HG03135 (cell line): ENCODE measurements at regions not wholly inside any gene's neighbourhood (a gene's known extent, or its start where the extent isn't known, plus 50 kb on each side); places are given as distances from the start of the nearest gene placed in this dataset.

Experiments
- ATAC-seq: cut with Tn5 transposase; IDR thresholded peaks from one replicate; pipeline ENCODE4 v1.9.1; 2021; ENCODE audit warnings: mild to moderate bottlenecking, moderate library complexity; ENCODE audit not compliant: unreplicated experiment

- ATAC-seq = no peak
These were observed 210.1 kb upstream of the MAF start for GRCh38 chr16:79810449-79811189.

DNA sequence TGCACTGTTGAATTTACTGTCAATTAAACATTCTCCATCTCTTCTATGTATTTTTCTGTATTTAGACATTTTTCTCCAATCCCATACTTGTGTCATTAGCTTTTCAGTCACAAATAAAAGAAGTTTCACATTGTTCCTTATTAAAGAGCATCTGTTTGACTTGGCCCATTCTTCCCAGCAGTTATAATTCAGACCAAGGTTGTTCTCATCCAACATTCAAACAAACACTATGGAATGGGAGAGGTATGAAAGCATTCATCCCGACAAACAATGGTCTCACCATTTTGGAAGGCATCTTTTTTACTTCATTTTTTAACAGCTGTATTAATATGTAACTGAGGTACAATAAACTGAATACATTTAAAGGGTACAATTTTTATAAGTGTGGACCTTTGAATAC lies 208.8 kb upstream of the MAF start:
- no peak for ATAC-seq

- no peak for ATAC-seq
These were observed 208.2 kb upstream of the MAF start for GRCh38 chr16:79808731-79809130.

DNA sequence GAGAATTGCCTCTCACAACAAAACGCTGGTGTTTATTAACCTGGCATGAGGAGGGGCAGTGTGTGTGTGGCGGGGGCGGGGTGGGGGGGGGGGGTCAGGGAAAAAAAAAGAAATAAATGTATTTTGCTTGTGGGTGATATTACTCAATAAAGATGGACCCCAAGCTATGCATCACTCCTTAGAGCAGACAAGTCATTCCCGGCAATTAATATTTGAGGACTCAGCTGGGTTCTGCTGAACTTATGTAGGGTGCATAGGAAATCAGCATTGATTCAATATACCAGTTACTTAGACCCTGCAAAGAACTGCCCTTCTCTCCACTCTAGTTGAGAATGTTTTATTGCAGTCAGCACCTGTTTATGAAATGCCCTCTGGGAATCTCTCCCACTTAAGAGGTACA lies 206.2 kb upstream of the MAF start:
- no peak for ATAC-seq

- ATAC-seq = no peak
These were observed 205.1 kb upstream of the MAF start for GRCh38 chr16:79805621-79806020.

DNA sequence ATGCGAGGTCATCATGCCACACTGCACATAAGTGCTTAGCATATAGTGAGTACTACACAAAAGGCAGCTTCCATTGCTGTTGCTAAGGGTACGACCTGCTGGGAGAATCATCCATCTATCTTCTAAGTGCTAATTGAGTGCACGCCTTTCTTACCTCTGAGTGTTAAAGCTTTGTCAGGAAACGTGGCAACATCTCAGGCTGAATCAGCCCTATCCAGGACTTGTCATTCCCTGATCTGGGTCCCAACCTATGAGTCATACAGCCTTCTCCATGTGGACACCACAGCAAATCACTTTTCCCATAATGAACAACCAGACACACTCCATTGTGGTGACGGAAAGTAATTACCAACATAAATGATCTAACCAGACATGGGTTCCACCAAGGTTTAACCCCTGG lies 201.1 kb upstream of the MAF start:
- ATAC-seq = no peak

- ATAC-seq = no peak
These were observed 199.6 kb upstream of the MAF start for GRCh38 chr16:79800016-79800608.

GRCh38 chr16:79798416-79799053 lies 198.0 kb upstream of the MAF start:
- no peak for ATAC-seq

DNA sequence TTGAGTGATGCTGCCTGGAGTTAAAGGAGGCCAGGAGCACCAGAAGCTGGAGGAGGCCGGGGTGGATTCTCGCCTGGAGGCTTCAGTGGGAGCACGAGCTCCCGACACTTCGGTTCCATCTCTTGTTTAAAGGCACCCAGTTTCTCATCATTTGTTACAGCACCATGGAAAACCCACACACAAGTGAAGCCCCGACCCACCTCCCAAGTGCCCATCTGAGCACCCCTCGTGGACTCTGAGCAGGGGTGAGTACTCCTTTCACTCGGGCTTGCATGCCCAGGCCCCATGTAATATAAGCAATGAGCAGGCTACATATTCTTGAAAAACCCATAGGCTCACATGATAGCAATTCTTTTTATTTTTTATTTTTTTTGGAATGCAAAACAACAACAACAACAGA lies 196.9 kb upstream of the MAF start:
- ATAC-seq = no peak

DNA sequence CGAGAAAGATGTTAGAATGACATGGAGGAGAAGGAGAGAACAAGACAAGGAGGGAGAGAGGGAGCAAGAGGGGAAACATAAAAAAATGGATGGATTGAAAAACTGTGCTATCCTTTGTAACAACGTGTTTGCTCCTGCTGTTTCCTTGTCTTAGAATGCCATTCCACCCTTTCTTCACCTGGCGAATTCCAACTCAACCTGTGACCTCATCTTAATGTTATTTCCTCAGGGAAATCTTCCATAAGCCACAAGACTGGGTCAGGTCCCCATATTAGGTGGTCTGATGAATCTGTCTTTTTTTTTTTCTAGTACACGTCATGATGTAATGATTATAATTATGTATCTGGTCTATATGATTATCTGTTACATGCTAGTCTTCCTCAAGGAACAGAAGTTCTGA lies 195.0 kb upstream of the MAF start:
- ATAC-seq = no peak

DNA sequence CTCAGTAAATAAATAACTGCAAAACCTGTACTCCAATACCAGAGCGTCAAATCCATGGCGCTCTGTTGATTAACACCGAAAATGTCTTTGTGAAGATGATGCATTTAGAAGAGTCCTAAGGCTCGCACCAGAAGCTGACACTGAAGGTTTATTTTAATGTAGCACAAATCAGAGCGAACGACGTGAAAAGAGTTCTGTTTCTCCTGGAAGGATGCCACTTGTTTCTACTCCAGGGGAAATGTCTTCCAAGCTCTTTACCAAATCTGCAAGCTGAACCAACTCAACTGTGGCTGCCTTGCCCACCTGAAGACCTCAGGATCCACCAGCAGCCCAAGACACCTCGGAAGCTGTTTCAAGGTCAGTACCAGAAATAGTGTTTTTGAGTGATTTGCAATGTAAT lies 194.4 kb upstream of the MAF start:
- ATAC-seq = no peak

DNA sequence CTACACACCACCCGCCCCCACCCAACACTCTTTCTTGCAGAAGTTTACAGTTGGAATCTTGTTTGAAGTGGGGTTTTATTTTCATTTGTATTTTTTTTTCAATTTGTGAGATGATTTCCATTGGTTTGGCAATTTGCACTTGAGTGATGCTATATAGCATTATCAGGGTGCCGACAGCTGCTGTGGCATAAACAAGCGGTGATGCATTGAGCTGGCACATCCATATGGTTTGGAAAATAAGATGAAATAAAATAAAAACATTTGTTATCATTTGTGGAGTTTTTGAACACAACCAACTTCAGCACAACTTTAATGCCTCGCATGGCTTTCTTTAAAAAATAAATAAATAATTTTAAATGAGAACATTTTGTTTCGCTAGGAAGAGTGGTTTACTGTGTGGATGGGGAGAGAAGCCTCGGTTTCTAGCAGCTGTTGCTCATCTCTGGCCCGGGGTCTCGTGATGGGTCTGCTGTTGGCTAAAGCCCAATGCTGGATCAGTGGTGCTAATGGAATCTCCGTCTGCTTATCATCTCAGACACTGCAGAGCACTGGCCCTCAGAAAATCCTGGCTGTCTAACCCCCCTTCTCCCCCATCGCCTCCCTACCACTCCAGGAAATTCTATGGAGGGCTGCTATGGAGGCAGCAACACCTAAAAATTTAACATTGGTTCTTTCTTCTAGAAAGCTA lies 192.3 kb upstream of the MAF start:
- ATAC-seq = no peak

DNA sequence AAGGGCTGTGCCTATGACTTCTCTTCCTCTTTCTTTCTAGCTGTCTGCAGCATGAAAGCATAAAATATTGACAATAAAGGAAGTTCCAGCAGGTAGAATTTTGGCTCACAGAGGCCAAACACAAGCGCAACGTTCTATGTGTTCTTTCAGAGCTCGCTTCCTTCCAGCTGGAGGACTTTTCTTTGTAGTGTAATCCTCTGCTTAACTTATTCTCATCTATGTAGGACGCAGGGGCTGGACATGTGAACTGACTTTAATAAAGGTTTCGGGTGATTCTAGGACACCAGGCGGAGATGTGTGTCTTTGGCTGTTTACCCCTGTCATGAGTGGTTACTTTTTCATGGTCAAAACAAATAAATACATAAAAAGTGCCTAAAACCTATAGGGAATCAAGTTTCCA lies 191.5 kb upstream of the MAF start:
- ATAC-seq = no peak

GRCh38 chr16:79790854-79791253 lies 190.3 kb upstream of the MAF start:
- ATAC-seq = no peak

GRCh38 chr16:79788949-79789348 lies 188.4 kb upstream of the MAF start:
- ATAC-seq = no peak

DNA sequence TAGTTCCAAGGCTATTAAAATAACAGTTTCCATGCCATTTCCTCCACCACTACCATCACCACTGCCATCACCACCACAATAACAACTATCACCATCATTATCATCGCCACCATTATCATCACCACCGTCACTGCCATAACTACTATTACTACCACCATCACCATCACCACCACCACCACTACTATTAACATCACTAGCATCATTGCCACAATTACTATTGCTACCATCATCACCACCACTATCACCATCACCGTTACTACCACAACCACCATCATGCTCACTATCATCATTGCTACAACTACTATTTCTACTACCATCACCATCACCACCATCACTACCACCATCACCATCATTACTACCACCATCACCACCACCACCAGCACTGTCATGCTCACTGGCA lies 185.9 kb upstream of the MAF start:
- no peak for ATAC-seq

- no peak for ATAC-seq
These were observed 183.5 kb upstream of the MAF start for GRCh38 chr16:79784007-79784406.

DNA sequence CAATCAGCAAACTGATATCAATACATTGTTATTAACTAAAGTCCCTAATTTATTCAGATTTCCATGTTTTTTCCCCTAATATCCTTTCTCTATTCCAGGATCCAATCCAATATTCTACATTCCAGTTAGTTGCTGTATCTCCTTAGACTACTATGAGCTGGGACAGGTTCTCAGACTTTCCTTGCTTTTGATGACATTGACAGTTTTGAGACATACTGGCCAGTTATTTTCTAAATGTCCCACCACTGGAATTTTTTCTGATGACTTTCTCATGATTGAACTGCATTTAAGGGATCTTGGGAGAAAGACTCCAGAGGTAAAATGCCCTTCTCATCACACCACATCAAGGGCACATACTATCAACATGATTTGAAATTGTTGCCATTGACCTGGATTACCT lies 177.1 kb upstream of the MAF start:
- ATAC-seq = no peak

DNA sequence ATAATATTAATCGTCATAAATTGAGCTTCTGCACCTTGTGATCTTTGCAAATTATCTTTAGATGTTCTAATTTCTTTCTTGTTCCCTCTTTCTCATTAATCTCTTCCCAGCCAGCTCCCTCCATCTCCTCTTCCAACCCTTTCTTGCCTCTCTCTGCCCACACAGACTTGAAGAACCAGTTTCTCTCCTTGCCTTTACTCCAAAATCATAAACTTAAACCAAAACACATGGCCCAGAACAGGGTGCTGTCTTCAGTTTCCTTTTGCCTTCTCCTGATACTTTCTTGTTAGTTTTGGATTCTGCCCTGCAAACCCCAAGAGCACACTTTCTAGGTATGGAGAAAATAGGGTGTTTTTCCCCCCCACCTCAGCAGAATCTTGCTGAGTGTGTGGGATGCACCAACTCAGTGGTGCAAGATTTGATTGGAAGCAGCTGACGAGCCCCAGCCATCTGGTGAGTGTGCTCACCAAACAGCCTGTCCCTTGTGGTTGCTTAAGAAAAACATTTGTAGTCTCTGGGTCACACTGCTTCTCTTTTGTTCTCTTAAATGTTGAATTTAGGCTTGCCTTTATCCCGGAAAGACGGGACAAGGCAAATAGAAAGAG lies 175.8 kb upstream of the MAF start:
- no peak for ATAC-seq

DNA sequence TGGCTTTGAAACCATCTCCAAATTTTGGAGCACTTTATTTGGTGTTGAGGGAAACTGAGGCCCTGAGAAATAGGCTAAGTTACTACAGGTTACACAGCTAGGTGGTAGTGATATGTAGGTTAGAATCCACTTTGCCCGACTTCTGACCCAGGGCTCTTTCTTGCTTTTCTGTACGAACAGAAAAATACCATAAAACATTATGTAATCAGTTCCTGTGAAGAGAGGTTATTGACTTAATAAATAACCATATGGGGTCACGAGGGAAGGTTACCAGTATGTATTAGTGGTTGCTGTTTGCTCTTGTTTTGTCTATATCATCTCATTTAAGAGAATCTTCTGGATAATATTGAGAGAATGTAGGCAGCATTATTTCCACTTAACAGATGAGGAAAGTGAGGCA lies 172.2 kb upstream of the MAF start:
- no peak for ATAC-seq

- no peak for ATAC-seq
These were observed 171.5 kb upstream of the MAF start for GRCh38 chr16:79772048-79772447.
